ENCODE measurements at regions not wholly inside any gene's neighbourhood (a gene's known extent, or its start where the extent isn't known, plus 50 kb on each side); places are given as distances from the start of the nearest gene placed in this dataset.
"Not testable (repeated sequence)": the region's sequence is repeated elsewhere in the genome, so short reads cannot be mapped to it uniquely, and the experiment has no call there.

DNA sequence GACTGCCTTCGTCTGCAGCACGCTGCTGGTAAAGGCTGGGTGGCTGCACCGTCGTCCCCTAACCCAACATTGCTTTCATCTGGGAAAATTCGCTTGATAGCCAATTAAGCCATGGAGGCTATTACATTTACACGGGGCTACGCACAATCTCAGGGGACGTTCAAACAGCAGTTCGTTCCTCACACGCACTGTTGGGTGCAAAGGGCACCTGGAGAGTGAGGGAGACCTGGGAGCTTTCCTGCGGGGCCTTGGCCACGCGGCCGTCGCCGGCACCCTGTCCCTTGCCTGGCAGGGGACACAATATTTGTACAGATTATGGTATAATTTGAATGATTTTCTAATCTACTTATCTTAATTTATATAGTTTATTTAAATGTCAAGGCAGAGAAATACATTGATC is 76.2 kb upstream of the AGAP9 start:
- not testable (repeated sequence) for DNase-seq (ENCODE audit: low spot score)
- WGBS, result 45% methylated on average over 16 of the region's 16 CpGs

DNA sequence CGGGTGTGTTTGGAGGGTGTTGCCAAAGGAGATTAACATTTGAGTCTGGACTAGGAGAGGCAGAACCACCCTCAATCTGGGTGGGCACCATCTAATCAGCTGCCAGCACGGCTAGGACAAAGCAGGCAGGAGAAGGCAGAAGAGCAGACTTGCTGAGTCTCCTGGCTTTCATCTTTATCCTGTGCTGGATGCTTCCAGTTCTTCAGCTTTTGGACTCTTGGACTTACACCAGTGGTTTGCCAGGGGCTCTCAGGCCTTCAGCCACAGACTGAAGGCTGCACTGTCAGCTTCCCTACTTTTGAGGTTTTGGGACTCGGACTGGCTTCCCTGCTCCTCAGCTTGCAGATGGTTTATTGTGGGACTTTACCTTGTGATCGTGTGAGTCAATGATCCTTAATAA is 70.4 kb upstream of the AGAP9 start:
- H3K27me3 ChIP-seq (ENCODE audit: control insufficient read depth in 4 of 4, insufficient read depth in 4 of 4, low read length in 3 of 4); H3K4me3 ChIP-seq (ENCODE audit: low read depth in 1 of 3, low read length in 3 of 3): not testable (repeated sequence)
- WGBS, result 94% methylated on average over 2 of the region's 4 CpGs

More for the DNA sequence above, 76.2 kb upstream of the AGAP9 start:
- not testable (repeated sequence) for H3K27me3 ChIP-seq (ENCODE audit: control insufficient read depth in 4 of 4, insufficient read depth in 4 of 4, low read length in 3 of 4); H3K4me3 ChIP-seq (ENCODE audit: low read depth in 1 of 3, low read length in 3 of 3); H3K36me3 ChIP-seq (ENCODE audit: control insufficient read depth in 4 of 4, insufficient read depth in 3 of 4, low read depth in 1 of 4, low read length in 3 of 4); H3K4me1 ChIP-seq (ENCODE audit: control insufficient read depth in 4 of 4, insufficient read depth in 4 of 4, low read length in 3 of 4); H3K9me3 ChIP-seq (ENCODE audit: control insufficient read depth in 4 of 4, low read length in 3 of 4); H3K9ac ChIP-seq (ENCODE audit: low read depth in 1 of 2, low read length in 2 of 2); H3K27ac ChIP-seq (ENCODE audit: low read depth in 1 of 2, low read length in 2 of 2)
- TF ChIP-seq, protein P1, sequence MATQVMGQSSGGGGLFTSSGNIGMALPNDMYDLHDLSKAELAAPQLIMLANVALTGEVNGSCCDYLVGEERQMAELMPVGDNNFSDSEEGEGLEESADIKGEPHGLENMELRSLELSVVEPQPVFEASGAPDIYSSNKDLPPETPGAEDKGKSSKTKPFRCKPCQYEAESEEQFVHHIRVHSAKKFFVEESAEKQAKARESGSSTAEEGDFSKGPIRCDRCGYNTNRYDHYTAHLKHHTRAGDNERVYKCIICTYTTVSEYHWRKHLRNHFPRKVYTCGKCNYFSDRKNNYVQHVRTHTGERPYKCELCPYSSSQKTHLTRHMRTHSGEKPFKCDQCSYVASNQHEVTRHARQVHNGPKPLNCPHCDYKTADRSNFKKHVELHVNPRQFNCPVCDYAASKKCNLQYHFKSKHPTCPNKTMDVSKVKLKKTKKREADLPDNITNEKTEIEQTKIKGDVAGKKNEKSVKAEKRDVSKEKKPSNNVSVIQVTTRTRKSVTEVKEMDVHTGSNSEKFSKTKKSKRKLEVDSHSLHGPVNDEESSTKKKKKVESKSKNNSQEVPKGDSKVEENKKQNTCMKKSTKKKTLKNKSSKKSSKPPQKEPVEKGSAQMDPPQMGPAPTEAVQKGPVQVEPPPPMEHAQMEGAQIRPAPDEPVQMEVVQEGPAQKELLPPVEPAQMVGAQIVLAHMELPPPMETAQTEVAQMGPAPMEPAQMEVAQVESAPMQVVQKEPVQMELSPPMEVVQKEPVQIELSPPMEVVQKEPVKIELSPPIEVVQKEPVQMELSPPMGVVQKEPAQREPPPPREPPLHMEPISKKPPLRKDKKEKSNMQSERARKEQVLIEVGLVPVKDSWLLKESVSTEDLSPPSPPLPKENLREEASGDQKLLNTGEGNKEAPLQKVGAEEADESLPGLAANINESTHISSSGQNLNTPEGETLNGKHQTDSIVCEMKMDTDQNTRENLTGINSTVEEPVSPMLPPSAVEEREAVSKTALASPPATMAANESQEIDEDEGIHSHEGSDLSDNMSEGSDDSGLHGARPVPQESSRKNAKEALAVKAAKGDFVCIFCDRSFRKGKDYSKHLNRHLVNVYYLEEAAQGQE (IDR thresholded peaks at IDR 0.05), result peak; percentile 26
- peak; percentile 18 for TF ChIP-seq HNF4G (IDR thresholded peaks at IDR 0.05)
- peak; percentile 71 for TF ChIP-seq YY1 (IDR thresholded peaks at IDR 0.05)
- TF ChIP-seq, protein P2, sequence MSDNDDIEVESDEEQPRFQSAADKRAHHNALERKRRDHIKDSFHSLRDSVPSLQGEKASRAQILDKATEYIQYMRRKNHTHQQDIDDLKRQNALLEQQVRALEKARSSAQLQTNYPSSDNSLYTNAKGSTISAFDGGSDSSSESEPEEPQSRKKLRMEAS (IDR thresholded peaks at IDR 0.05), result peak; percentile 71
- TF ChIP-seq RXRA (IDR thresholded peaks at IDR 0.05), result peak in 1 of 2 donors; percentile 44
- TF ChIP-seq HNF4A (conservative IDR thresholded peaks at IDR 0.05), result peak; percentile 62 to 73
- peak; percentile 32 for TF ChIP-seq SP1 (IDR thresholded peaks at IDR 0.05)

DNA sequence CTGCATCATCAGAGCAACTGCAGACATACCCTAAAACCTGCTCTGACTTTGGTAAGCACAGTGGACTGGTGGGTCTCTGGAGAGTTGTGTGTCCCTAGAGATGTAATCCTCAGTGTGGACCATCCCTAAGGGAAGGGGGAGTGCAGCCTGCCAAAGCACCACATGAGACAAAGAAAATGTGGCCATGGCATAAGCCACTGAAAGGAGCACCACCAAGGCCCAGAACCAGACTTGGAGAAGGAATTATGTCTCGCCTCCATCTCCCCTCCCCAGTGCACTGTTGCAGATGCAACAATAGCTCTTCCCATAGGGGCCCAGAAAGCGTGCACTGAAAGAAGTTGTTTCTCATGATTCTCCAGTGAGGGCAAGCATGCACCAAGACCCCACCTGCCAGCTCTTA is 69.7 kb upstream of the AGAP9 start:
- H3K4me3 ChIP-seq (ENCODE audit: low read depth in 1 of 3, low read length in 3 of 3); H3K27ac ChIP-seq (ENCODE audit: low read depth in 1 of 2, low read length in 2 of 2); H3K9ac ChIP-seq (ENCODE audit: low read depth in 1 of 2, low read length in 2 of 2); H3K9me3 ChIP-seq (ENCODE audit: control insufficient read depth in 4 of 4, low read length in 3 of 4); H3K4me1 ChIP-seq (ENCODE audit: control insufficient read depth in 4 of 4, insufficient read depth in 4 of 4, low read length in 3 of 4); H3K36me3 ChIP-seq (ENCODE audit: control insufficient read depth in 4 of 4, insufficient read depth in 3 of 4, low read depth in 1 of 4, low read length in 3 of 4); H3K27me3 ChIP-seq (ENCODE audit: control insufficient read depth in 4 of 4, insufficient read depth in 4 of 4, low read length in 3 of 4); DNase-seq (ENCODE audit: low spot score): not testable (repeated sequence)
- WGBS, result 96% methylated on average over 2 of the region's 2 CpGs

More for the DNA sequence above, 70.4 kb upstream of the AGAP9 start:
- not testable (repeated sequence) for DNase-seq (ENCODE audit: low spot score); H3K9ac ChIP-seq (ENCODE audit: low read depth in 1 of 2, low read length in 2 of 2); H3K27ac ChIP-seq (ENCODE audit: low read depth in 1 of 2, low read length in 2 of 2); H3K36me3 ChIP-seq (ENCODE audit: control insufficient read depth in 4 of 4, insufficient read depth in 3 of 4, low read depth in 1 of 4, low read length in 3 of 4); H3K4me1 ChIP-seq (ENCODE audit: control insufficient read depth in 4 of 4, insufficient read depth in 4 of 4, low read length in 3 of 4); H3K9me3 ChIP-seq (ENCODE audit: control insufficient read depth in 4 of 4, low read length in 3 of 4)

DNA sequence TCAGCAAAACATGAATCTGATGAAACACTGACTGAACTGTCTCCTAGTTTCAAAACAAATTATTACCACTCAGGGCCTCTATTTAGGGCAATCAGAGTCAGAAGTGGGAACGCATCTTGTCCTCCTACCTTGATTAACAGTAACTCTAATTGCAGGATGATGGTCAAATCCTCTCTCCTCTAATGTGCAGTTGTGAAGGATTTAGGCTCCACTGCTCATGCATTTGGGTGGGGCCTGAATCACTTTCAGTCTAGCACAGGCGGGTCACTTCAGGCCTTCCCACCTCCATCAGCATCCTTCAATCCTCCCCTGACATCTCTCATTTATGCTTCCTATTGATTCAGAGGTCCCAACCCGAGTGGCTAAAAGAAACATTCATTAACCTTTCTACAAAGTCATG is 67.5 kb upstream of the AGAP9 start:
- WGBS, result 91% methylated on average over 3 of the region's 3 CpGs
- H3K36me3 ChIP-seq (ENCODE audit: control insufficient read depth in 4 of 4, insufficient read depth in 3 of 4, low read depth in 1 of 4, low read length in 3 of 4); H3K27me3 ChIP-seq (ENCODE audit: control insufficient read depth in 4 of 4, insufficient read depth in 4 of 4, low read length in 3 of 4); H3K27ac ChIP-seq (ENCODE audit: low read depth in 1 of 2, low read length in 2 of 2); H3K4me1 ChIP-seq (ENCODE audit: control insufficient read depth in 4 of 4, insufficient read depth in 4 of 4, low read length in 3 of 4); H3K9me3 ChIP-seq (ENCODE audit: control insufficient read depth in 4 of 4, low read length in 3 of 4); H3K4me3 ChIP-seq (ENCODE audit: low read depth in 1 of 3, low read length in 3 of 3); H3K9ac ChIP-seq (ENCODE audit: low read depth in 1 of 2, low read length in 2 of 2); DNase-seq (ENCODE audit: low spot score): not testable (repeated sequence)

DNA sequence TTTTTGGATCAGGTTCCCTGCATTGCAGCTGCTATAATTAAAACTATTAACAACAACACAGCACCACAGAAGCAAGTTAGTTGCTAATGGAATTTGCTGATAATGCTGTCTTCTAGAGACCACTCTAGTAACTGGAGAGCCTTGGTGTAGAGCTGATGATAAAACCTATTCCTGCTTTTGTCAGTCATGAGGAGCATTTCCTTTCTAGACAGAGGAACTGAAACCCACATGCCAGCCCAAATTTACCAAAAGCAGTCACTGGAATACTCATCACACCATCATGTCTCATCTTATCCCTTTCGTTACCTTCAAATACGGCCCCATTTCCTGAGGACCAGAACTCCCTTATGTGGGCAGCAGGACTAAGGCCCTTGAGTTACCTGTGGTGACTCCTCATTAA is 67.1 kb upstream of the AGAP9 start:
- H3K4me3 ChIP-seq (ENCODE audit: low read depth in 1 of 3, low read length in 3 of 3); H3K27me3 ChIP-seq (ENCODE audit: control insufficient read depth in 4 of 4, insufficient read depth in 4 of 4, low read length in 3 of 4); H3K9ac ChIP-seq (ENCODE audit: low read depth in 1 of 2, low read length in 2 of 2); H3K27ac ChIP-seq (ENCODE audit: low read depth in 1 of 2, low read length in 2 of 2); DNase-seq (ENCODE audit: low spot score); H3K9me3 ChIP-seq (ENCODE audit: control insufficient read depth in 4 of 4, low read length in 3 of 4); H3K4me1 ChIP-seq (ENCODE audit: control insufficient read depth in 4 of 4, insufficient read depth in 4 of 4, low read length in 3 of 4); H3K36me3 ChIP-seq (ENCODE audit: control insufficient read depth in 4 of 4, insufficient read depth in 3 of 4, low read depth in 1 of 4, low read length in 3 of 4): not testable (repeated sequence)
- WGBS, result no CpG with 5 or more reads among the region's 2 CpGs

DNA sequence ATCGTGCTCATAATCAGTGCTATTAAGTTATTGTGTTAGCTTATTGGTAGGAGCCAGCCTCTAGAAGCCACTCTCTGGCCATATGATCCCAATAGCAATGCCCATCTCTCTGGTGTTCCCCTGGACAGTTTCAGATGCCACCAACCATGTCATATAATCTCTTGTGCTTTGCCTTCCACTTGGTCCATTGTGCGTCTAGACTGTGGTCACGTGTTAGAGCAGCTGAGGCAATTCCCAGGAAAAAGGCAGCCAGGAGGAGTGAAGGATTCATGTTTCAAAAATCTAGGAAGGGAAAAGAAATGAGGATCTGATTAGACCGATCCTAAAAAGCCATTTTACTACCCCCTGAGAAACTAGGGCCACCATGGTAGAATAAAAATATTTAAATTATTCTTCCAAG is 58.6 kb upstream of the AGAP9 start:
- not testable (repeated sequence) for H3K27ac ChIP-seq (ENCODE audit: low read depth in 1 of 2, low read length in 2 of 2)
- WGBS, result 97% methylated on average over 3 of the region's 4 CpGs

DNA sequence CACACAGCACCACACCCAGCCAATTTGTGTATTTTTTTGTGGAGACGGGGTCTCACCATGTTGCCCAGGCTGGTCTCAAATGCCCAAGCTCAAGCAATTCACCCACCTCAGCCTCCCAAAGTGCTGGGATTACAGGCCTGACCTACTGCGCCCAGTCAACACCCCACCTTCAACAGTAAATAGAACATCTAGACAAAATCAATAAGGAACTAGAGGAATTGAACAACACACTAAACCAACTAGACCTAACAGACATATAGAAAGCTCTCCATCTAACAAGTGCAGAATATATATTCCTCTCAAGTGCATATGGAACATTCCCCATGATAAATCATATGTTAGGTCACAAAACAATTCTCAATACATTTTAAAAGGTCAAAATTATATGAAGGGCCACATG is 56.6 kb upstream of the AGAP9 start:
- WGBS, result 63% methylated on average over 1 of the region's 2 CpGs
- not testable (repeated sequence) for H3K4me1 ChIP-seq (ENCODE audit: control insufficient read depth in 4 of 4, insufficient read depth in 4 of 4, low read length in 3 of 4); DNase-seq (ENCODE audit: low spot score); H3K27me3 ChIP-seq (ENCODE audit: control insufficient read depth in 4 of 4, insufficient read depth in 4 of 4, low read length in 3 of 4); H3K9ac ChIP-seq (ENCODE audit: low read depth in 1 of 2, low read length in 2 of 2); H3K36me3 ChIP-seq (ENCODE audit: control insufficient read depth in 4 of 4, insufficient read depth in 3 of 4, low read depth in 1 of 4, low read length in 3 of 4); H3K9me3 ChIP-seq (ENCODE audit: control insufficient read depth in 4 of 4, low read length in 3 of 4); H3K4me3 ChIP-seq (ENCODE audit: low read depth in 1 of 3, low read length in 3 of 3); H3K27ac ChIP-seq (ENCODE audit: low read depth in 1 of 2, low read length in 2 of 2)

More for the DNA sequence above, 58.6 kb upstream of the AGAP9 start:
- H3K4me1 ChIP-seq (ENCODE audit: control insufficient read depth in 4 of 4, insufficient read depth in 4 of 4, low read length in 3 of 4); H3K27me3 ChIP-seq (ENCODE audit: control insufficient read depth in 4 of 4, insufficient read depth in 4 of 4, low read length in 3 of 4); H3K9me3 ChIP-seq (ENCODE audit: control insufficient read depth in 4 of 4, low read length in 3 of 4); DNase-seq (ENCODE audit: low spot score); H3K36me3 ChIP-seq (ENCODE audit: control insufficient read depth in 4 of 4, insufficient read depth in 3 of 4, low read depth in 1 of 4, low read length in 3 of 4); H3K9ac ChIP-seq (ENCODE audit: low read depth in 1 of 2, low read length in 2 of 2); H3K4me3 ChIP-seq (ENCODE audit: low read depth in 1 of 3, low read length in 3 of 3): not testable (repeated sequence)

Measured in liver (tissue), 7 donors.